DOHH2 (cell line): ENCODE measurements at regions not wholly inside any gene's neighbourhood (a gene's known extent, or its start where the extent isn't known, plus 50 kb on each side); places are given as distances from the start of the nearest gene placed in this dataset.
"Not testable (repeated sequence)": the region's sequence is repeated elsewhere in the genome, so short reads cannot be mapped to it uniquely, and the experiment has no call there.

Experiments used
- H3F3A ChIP-seq: fragments of 200-600 bp; sonication (generic), shearing (Covaris generic); 2 replicates; pipeline ENCODE4 v1.6.0; 2016; ENCODE audit warnings: antibody characterized with exemption, mild to moderate bottlenecking; ENCODE audit not compliant: control insufficient read depth, insufficient read depth
- H3K27ac ChIP-seq: fragments of 200-600 bp; sonication (generic); 2 replicates; pipeline ENCODE4 v1.5.1; 2014; ENCODE audit warnings: low read depth, mild to moderate bottlenecking, low read length, moderate library complexity
- H3K27me3 ChIP-seq: fragments of 200-600 bp; sonication (generic); 2 replicates; pipeline ENCODE4 v1.6.1; 2014; ENCODE audit warnings: mild to moderate bottlenecking, low read length, mixed read lengths; ENCODE audit not compliant: control insufficient read depth
- H3K36me3 ChIP-seq: fragments of 200-600 bp; sonication (generic); 2 replicates; pipeline ENCODE4 v1.6.1; 2014; ENCODE audit warnings: mild to moderate bottlenecking, low read length, moderate library complexity, mixed read lengths; ENCODE audit not compliant: control insufficient read depth
- H3K4me1 ChIP-seq: fragments of 200-600 bp; sonication (generic); 2 replicates; pipeline ENCODE4 v1.6.1; 2014; ENCODE audit warnings: mild to moderate bottlenecking, low read length, mixed read lengths; ENCODE audit not compliant: control insufficient read depth
- H3K4me2 ChIP-seq: fragments of 200-600 bp; sonication (generic); 2 replicates; pipeline ENCODE4 v1.6.0; 2014; ENCODE audit warnings: mild to moderate bottlenecking, low read length, moderate library complexity
- H3K4me3 ChIP-seq: fragments of 200-600 bp; sonication (generic); 2 replicates; pipeline ENCODE4 v1.5.1; 2014; ENCODE audit warnings: mild to moderate bottlenecking, low read length, mixed read lengths
- H3K79me2 ChIP-seq: fragments of 200-600 bp; sonication (generic); 2 replicates; pipeline ENCODE4 v1.6.1; 2014; ENCODE audit warnings: mild to moderate bottlenecking, low read length, mixed read lengths; ENCODE audit not compliant: control insufficient read depth
- H3K9me2 ChIP-seq: fragments of 200-600 bp; sonication (generic); replicated peaks from 2 replicates; pipeline ENCODE4 v1.6.1; 2014; ENCODE audit warnings: mild to moderate bottlenecking, low read length, mixed read lengths; ENCODE audit not compliant: control insufficient read depth
- H3K9me3 ChIP-seq: fragments of 200-600 bp; sonication (generic); 2 replicates; pipeline ENCODE4 v1.6.1; 2014; ENCODE audit warnings: antibody characterized with exemption, low read length, mixed read lengths; ENCODE audit not compliant: control insufficient read depth, insufficient read depth
- H4K20me1 ChIP-seq: fragments of 200-600 bp; sonication (generic); 2 replicates; pipeline ENCODE4 v1.6.0; 2014; ENCODE audit warnings: low read depth, mild to moderate bottlenecking, antibody characterized with exemption, low read length, moderate library complexity; ENCODE audit not compliant: control insufficient read depth, insufficient read depth

- not testable (repeated sequence) for H3K9me2 ChIP-seq, H3K4me1 ChIP-seq, H3K27ac ChIP-seq, H3K4me3 ChIP-seq, H3K36me3 ChIP-seq, H3K27me3 ChIP-seq, H4K20me1 ChIP-seq, H3K79me2 ChIP-seq, H3F3A ChIP-seq, H3K4me2 ChIP-seq, H3K9me3 ChIP-seq
These were observed 166.9 kb upstream of the TP53TG3 start for GRCh38 chr16:32842844-32843243.

GRCh38 chr16:32807280-32807679 is 131.3 kb upstream of the TP53TG3 start:
- not testable (repeated sequence) for H3K4me3 ChIP-seq, H3F3A ChIP-seq, H3K27me3 ChIP-seq, H4K20me1 ChIP-seq, H3K9me3 ChIP-seq, H3K79me2 ChIP-seq, H3K9me2 ChIP-seq, H3K36me3 ChIP-seq, H3K4me2 ChIP-seq, H3K4me1 ChIP-seq, H3K27ac ChIP-seq

GRCh38 chr16:32805639-32806038 is 129.7 kb upstream of the TP53TG3 start:
- not testable (repeated sequence) for H3K4me2 ChIP-seq, H3K27ac ChIP-seq, H3K4me3 ChIP-seq, H3K4me1 ChIP-seq, H3K9me2 ChIP-seq, H3F3A ChIP-seq, H3K27me3 ChIP-seq, H3K79me2 ChIP-seq, H3K36me3 ChIP-seq, H4K20me1 ChIP-seq, H3K9me3 ChIP-seq
